H1 (cell line): ENCODE measurements at regions not wholly inside any gene's neighbourhood (a gene's known extent, or its start where the extent isn't known, plus 50 kb on each side); places are given as distances from the start of the nearest gene placed in this dataset.

ENCODE experiments used
- CTCF ChIA-PET: fragments of 300-600 bp; sonication (Branson Sonifier 250); formaldehyde crosslinking; loops from one replicate; lab custom pipeline; 2021; ENCODE audit not compliant: partially characterized antibody; lab: Charles Lee
- POLR2A ChIA-PET: fragments of 300-600 bp; sonication (Branson Sonifier 250); formaldehyde crosslinking; loops from one replicate; lab custom pipeline; 2021; ENCODE audit warnings: inconsistent platforms; ENCODE audit not compliant: partially characterized antibody; lab: Charles Lee
- DNase-seq, 2 experiments: peaks; one replicate each; pipeline versions ENCODE4 v3.0.0 to v3.0.0-alpha.2; 2010 to 2022; ENCODE audit warnings: low spot score in 2 of 2, low read depth in 1 of 2, mixed read lengths in 1 of 2
- FAIRE-seq: peaks from 2 replicates; lab custom pipeline; 2011; peaks lifted over from hg19 to GRCh38; lab: Jason Lieb, UNC
- H2AFZ ChIP-seq: 2 replicates; pipeline ENCODE4 v1.8.1; 2012; ENCODE audit warnings: low read length, inconsistent platforms
- H2AK5ac ChIP-seq: 2 replicates; pipeline ENCODE4 v1.6.1; 2013; ENCODE audit warnings: low read depth, low read length
- H2BK120ac ChIP-seq: replicated peaks from 2 replicates; pipeline ENCODE3; 2013; ENCODE audit warnings: low read depth, low read length, inconsistent platforms
- H2BK12ac ChIP-seq: 2 replicates; pipeline ENCODE4 v1.6.1; 2013; ENCODE audit warnings: low read depth, low read length
- H2BK15ac ChIP-seq: 2 replicates; pipeline ENCODE4 v1.6.1; 2013; ENCODE audit warnings: low read length
- H2BK20ac ChIP-seq: 2 replicates; pipeline ENCODE4 v1.6.1; 2013; ENCODE audit warnings: low read length
- H2BK5ac ChIP-seq: 2 replicates; pipeline ENCODE4 v1.6.1; 2013; ENCODE audit warnings: low read depth, low read length
- H3K14ac ChIP-seq: 2 replicates; pipeline ENCODE4 v1.6.1; 2013; ENCODE audit warnings: inconsistent platforms; ENCODE audit not compliant: insufficient read length
- H3K18ac ChIP-seq: 2 replicates; pipeline ENCODE4 v1.6.1; 2013; ENCODE audit warnings: low read length; ENCODE audit errors: extremely low read depth
- H3K23ac ChIP-seq: 2 replicates; pipeline ENCODE4 v1.6.1; 2013; ENCODE audit warnings: inconsistent platforms; ENCODE audit not compliant: insufficient read length
- H3K23me2 ChIP-seq: 2 replicates; pipeline ENCODE4 v1.6.1; 2013; ENCODE audit warnings: low read depth, low read length
- H3K27ac ChIP-seq: 2 replicates; pipeline ENCODE4 v1.6.1; 2011; ENCODE audit warnings: low read depth, low read length, inconsistent platforms
- H3K27me3 ChIP-seq, 4 experiments: replicated peaks in 1 of 4; 1 replicate in 1 of 4; 2 replicates in 3 of 4; pipeline versions ENCODE4 v1.6.1 to v1.8.1; 2011 to 2013; ENCODE audit warnings: low read length in 3 of 4, mild to moderate bottlenecking in 3 of 4, inconsistent platforms in 2 of 4, mixed read lengths in 2 of 4, moderate library complexity in 1 of 4; ENCODE audit not compliant: control insufficient read depth in 3 of 4, insufficient read depth in 3 of 4; ENCODE audit errors: extremely low read depth in 1 of 4
- H3K36me3 ChIP-seq, 4 experiments: 2 replicates each; pipeline versions ENCODE4 v1.6.1 to v1.8.1; 2011 to 2013; ENCODE audit warnings: mild to moderate bottlenecking in 4 of 4, low read length in 3 of 4, moderate library complexity in 2 of 4, control low read depth in 1 of 4, inconsistent platforms in 1 of 4; ENCODE audit not compliant: insufficient read depth in 4 of 4, control insufficient read depth in 2 of 4
- H3K4ac ChIP-seq: replicated peaks from 2 replicates; pipeline ENCODE3; 2013; ENCODE audit warnings: low read length, low read depth, mixed read lengths, inconsistent platforms; ENCODE audit not compliant: insufficient read length
- H3K4me1 ChIP-seq, 4 experiments: replicated peaks in 1 of 4; 1 replicate in 1 of 4; 2 replicates in 3 of 4; pipeline versions ENCODE4 v1.6.1 to v1.8.1; 2011 to 2013; ENCODE audit warnings: low read length in 3 of 4, inconsistent platforms in 2 of 4, mixed read lengths in 1 of 4; ENCODE audit not compliant: insufficient read depth in 4 of 4, control insufficient read depth in 3 of 4
- H3K4me2 ChIP-seq, 2 experiments: 2 replicates each; pipeline versions ENCODE4 v1.6.1 to v1.8.1; 2011 to 2013; ENCODE audit warnings: low read depth in 2 of 2, low read length in 2 of 2, control low read depth in 1 of 2, inconsistent platforms in 1 of 2, mild to moderate bottlenecking in 1 of 2; ENCODE audit not compliant: insufficient read depth in 1 of 2
- H3K4me3 ChIP-seq, 4 experiments: fragments of 200-600, 300-600 bp in 1 of 4; sonication (generic), shearing (Covaris generic), sonication (Bioruptor Twin) in 1 of 4; 2 replicates each; pipeline versions ENCODE4 v1.5.1 to v1.8.1; 2011 to 2016; ENCODE audit warnings: low read length in 4 of 4, low read depth in 3 of 4, control low read depth in 2 of 4, inconsistent platforms in 2 of 4, mild to moderate bottlenecking in 2 of 4, mixed read lengths in 1 of 4, moderate library complexity in 1 of 4; ENCODE audit not compliant: insufficient read depth in 2 of 4; ENCODE audit errors: extremely low read depth in 1 of 4
- H3K56ac ChIP-seq: replicated peaks from 2 replicates; pipeline ENCODE3; 2013; ENCODE audit warnings: low read depth, mild to moderate bottlenecking, mixed read lengths, low read length, inconsistent platforms; ENCODE audit not compliant: insufficient read length
- H3K79me1 ChIP-seq: 2 replicates; pipeline ENCODE4 v1.6.1; 2013; ENCODE audit warnings: low read depth, low read length, control low read depth
- H3K79me2 ChIP-seq, 2 experiments: 2 replicates each; pipeline versions ENCODE4 v1.6.1 to v1.8.1; 2012 to 2013; ENCODE audit warnings: low read length in 2 of 2, mild to moderate bottlenecking in 2 of 2, inconsistent platforms in 1 of 2; ENCODE audit not compliant: insufficient read depth in 2 of 2, control insufficient read depth in 1 of 2
- H3K9ac ChIP-seq, 4 experiments: replicated peaks in 1 of 4; 1 replicate in 1 of 4; 2 replicates in 3 of 4; pipeline versions ENCODE4 v1.6.1 to v1.8.1; 2011 to 2013; ENCODE audit warnings: low read depth in 3 of 4, low read length in 3 of 4, control low read depth in 2 of 4, mild to moderate bottlenecking in 2 of 4, moderate library complexity in 2 of 4, inconsistent platforms in 1 of 4; ENCODE audit errors: extremely low read depth in 1 of 4
- H3K9me3 ChIP-seq, 2 experiments: 2 replicates each; pipeline versions ENCODE4 v1.6.1 to v1.8.1; 2012 to 2013; ENCODE audit warnings: mild to moderate bottlenecking in 2 of 2, moderate library complexity in 2 of 2, control low read depth in 1 of 2, inconsistent platforms in 1 of 2, low read depth in 1 of 2, low read length in 1 of 2, mixed read lengths in 1 of 2; ENCODE audit not compliant: insufficient read depth in 2 of 2
- H4K20me1 ChIP-seq, 2 experiments: replicated peaks in 1 of 2; 2 replicates each; pipeline versions ENCODE3 to v1.8.1; 2011 to 2013; ENCODE audit warnings: inconsistent platforms in 2 of 2, low read length in 2 of 2, mild to moderate bottlenecking in 1 of 2; ENCODE audit not compliant: insufficient read depth in 2 of 2, control insufficient read depth in 1 of 2
- H4K5ac ChIP-seq: 2 replicates; pipeline ENCODE4 v1.6.1; 2013; ENCODE audit warnings: low read length, low read depth, mixed read lengths, inconsistent platforms; ENCODE audit not compliant: insufficient read length
- H4K8ac ChIP-seq: 2 replicates; pipeline ENCODE4 v1.8.0; 2013; ENCODE audit warnings: mild to moderate bottlenecking, moderate library complexity, low read length, inconsistent platforms; ENCODE audit not compliant: insufficient read depth; ENCODE audit errors: extremely low read depth
- H4K91ac ChIP-seq: replicated peaks from 2 replicates; pipeline ENCODE3; 2013; ENCODE audit warnings: low read length, mixed read lengths, inconsistent platforms; ENCODE audit not compliant: insufficient read length
- ATF2 ChIP-seq: IDR thresholded peaks from 2 replicates; pipeline ENCODE4 v1.6.1; 2012; ENCODE audit warnings: low read length, inconsistent platforms
- BCL11A ChIP-seq, 2 experiments: IDR thresholded peaks; one replicate each; pipeline ENCODE4 v1.6.1; 2011; ENCODE audit warnings: low read depth in 2 of 2, low read length in 2 of 2, mild to moderate bottlenecking in 2 of 2
- E2F6 ChIP-seq: IDR thresholded peaks from 2 replicates; pipeline ENCODE4 v1.6.1; 2012; ENCODE audit warnings: inconsistent platforms
- EP300 ChIP-seq, 2 experiments: IDR thresholded peaks; 1 replicate in 1 of 2; 2 replicates in 1 of 2; pipeline ENCODE4 v1.6.1; 2011 to 2012; ENCODE audit warnings: low read depth in 2 of 2, low read length in 2 of 2, mild to moderate bottlenecking in 2 of 2, borderline replicate concordance in 1 of 2, inconsistent platforms in 1 of 2, moderate library complexity in 1 of 2
- JUND ChIP-seq: IDR thresholded peaks from 2 replicates; pipeline ENCODE4 v1.6.1; 2011; ENCODE audit warnings: mild to moderate bottlenecking, improper control_type of control experiment, low read length
- POU5F1 ChIP-seq: IDR thresholded peaks from 2 replicates; pipeline ENCODE4 v1.6.1; 2011; ENCODE audit warnings: low read depth, mild to moderate bottlenecking, low read length, moderate library complexity
- SIN3A ChIP-seq, 2 experiments: IDR thresholded peaks in 1 of 2; conservative IDR thresholded peaks in 1 of 2; 2 replicates each; pipeline ENCODE4 v1.6.1; 2011 to 2012; ENCODE audit warnings: low read length in 2 of 2, improper control_type of control experiment in 1 of 2, low read depth in 1 of 2, mild to moderate bottlenecking in 1 of 2
- SIX5 ChIP-seq: IDR thresholded peaks from 2 replicates; pipeline ENCODE4 v1.6.1; 2011; ENCODE audit warnings: mild to moderate bottlenecking, low read depth, low read length
- SP2 ChIP-seq: IDR thresholded peaks from 2 replicates; pipeline ENCODE4 v1.6.1; 2012; ENCODE audit warnings: mild to moderate bottlenecking, low read length, inconsistent platforms
- TCF12 ChIP-seq: IDR thresholded peaks from 2 replicates; pipeline ENCODE4 v1.6.1; 2011; ENCODE audit warnings: low read depth, mild to moderate bottlenecking, low read length
- ZNF274 ChIP-seq: IDR thresholded peaks from 2 replicates; pipeline ENCODE4 v1.7.0; 2012; ENCODE audit warnings: low read length, borderline replicate concordance; ENCODE audit errors: extremely low read depth
- WGBS, 2 experiments: shearing (Covaris generic) in 1 of 2; methylation state at CpG; one replicate each; pipeline versions ENCODE4 v1.1.6 to v1.1.7; 2013 to 2015; ENCODE audit warnings: low lambda C conversion rate in 2 of 2, mixed read lengths in 2 of 2, inconsistent platforms in 1 of 2, low coverage in 1 of 2, missing lambda C conversion rate in 1 of 2; ENCODE audit not compliant: insufficient replicate concordance in 2 of 2, insufficient coverage in 1 of 2, insufficient read length in 1 of 2; ENCODE audit errors: extremely low coverage in 1 of 2, missing lambda C conversion rate in 1 of 2; 5-methylcytosine and 5-hydroxymethylcytosine counted together

DNA sequence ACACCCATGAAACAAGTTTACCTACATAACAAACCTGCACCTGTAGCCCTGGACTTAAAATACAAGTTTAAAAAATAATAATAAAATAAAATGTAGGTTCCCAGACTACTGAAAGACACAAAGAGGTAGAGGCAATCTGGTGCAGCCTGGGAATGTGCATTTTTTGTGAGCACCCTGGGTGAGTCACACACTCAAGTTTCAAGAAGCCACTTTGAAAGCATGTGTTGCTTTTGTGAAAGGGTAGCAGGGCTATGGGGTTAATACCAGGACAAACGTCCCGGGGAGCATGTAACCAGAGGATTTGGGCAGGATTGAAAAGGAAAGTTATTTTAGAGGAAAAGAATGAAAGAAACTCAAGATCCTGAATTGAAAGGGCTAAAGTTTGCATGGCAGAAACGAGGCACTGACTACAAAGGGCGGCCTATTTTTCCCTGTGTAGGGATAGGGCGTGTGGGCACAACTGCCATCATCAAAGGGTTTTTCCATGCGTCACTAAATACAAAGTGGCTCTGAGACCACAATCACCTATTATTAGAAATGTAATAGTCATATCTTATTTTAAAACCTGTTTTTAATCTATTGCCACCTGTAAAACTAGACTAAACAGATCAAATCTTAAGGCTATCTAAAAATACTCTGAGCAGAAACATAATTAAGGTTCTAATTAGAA, 314.9 kb downstream of the COG6 start:
- Histone ChIP-seq H3K56ac (no peak overlapping the region), H3K36me3 (no peaks in the 10 kb centered on the region), H3K27ac (no peak overlapping the region), H3K4ac (no peak overlapping the region), H2AFZ (no peak overlapping the region; the same call in 1 of the 2 replicates), H2BK120ac (no peak overlapping the region), H3K14ac (no peak overlapping the region), H3K18ac (no peak overlapping the region), H3K4me3 (no peak overlapping the region), H3K4me2 (no peak overlapping the region), H2BK12ac (no peak overlapping the region), H2AK5ac (no peak overlapping the region), H3K9ac (no peak overlapping the region), H3K79me2 (no peaks in the 10 kb centered on the region), H3K27me3 (no peaks in the 10 kb centered on the region), H4K5ac (no peak overlapping the region), H3K23ac (no peak overlapping the region), H2BK5ac (no peak overlapping the region), H4K8ac (no peak overlapping the region), H4K20me1 (no peaks in the 10 kb centered on the region), H4K91ac (no peak overlapping the region), H2BK20ac (no peak overlapping the region), H3K79me1 (no peaks in the 10 kb centered on the region), H2BK15ac (no peak overlapping the region), H3K4me1 (no peaks in the 10 kb centered on the region), H3K9me3 (no peaks in the 10 kb centered on the region), H3K23me2 (no peaks in the 10 kb centered on the region; the same call in 1 of the 2 replicates)
- 89% methylated on average over 6 of the region's 6 CpGs; no CpG with 5 or more reads in 1 of the 2 experiments for WGBS, 2 experiments
- ChIA-PET CTCF (interaction anchor here (1.6 kb wide), 1 partner anchor 28 kb away, joined by 5 read pairs; no protein-coding TSS in a partner anchor), POLR2A (no interaction called here)
- no peak for FAIRE-seq
- DNase-seq: no peak
- no peak for TF ChIP-seq EP300 (IDR thresholded peaks at IDR 0.05; ENCODE audit: borderline replicate concordance in 1 of 2, low read depth in 2 of 2, low read length in 2 of 2)
- no peak for TF ChIP-seq SP2
- TF ChIP-seq SIN3A (conservative IDR thresholded peaks at IDR 0.05 in 1 of 2, IDR thresholded peaks at IDR 0.05 in 1 of 2; ENCODE audit: low read depth in 1 of 2, low read length in 2 of 2): no peak
- no peak for TF ChIP-seq TCF12
- no peak for TF ChIP-seq ATF2
- TF ChIP-seq E2F6: no peak
- no peak for TF ChIP-seq BCL11A (IDR thresholded peaks at IDR 0.05; ENCODE audit: low read depth in 2 of 2, low read length in 2 of 2)
- no peak for TF ChIP-seq POU5F1
- no peak for TF ChIP-seq SIX5
- no peak for TF ChIP-seq JUND
- no peak for TF ChIP-seq ZNF274
